HG02571 (cell line): ENCODE measurements at regions not wholly inside any gene's neighbourhood (a gene's known extent, or its start where the extent isn't known, plus 50 kb on each side); places are given as distances from the start of the nearest gene placed in this dataset.

Experiments
- ATAC-seq: cut with Tn5 transposase; IDR thresholded peaks from one replicate; pipeline ENCODE4 v1.9.1; 2021; ENCODE audit warnings: mild to moderate bottlenecking, moderate library complexity; ENCODE audit not compliant: unreplicated experiment

- ATAC-seq = no peak
Measured at GRCh38 chr18:44467718-44468117, 213.0 kb upstream of the SETBP1 start.

- ATAC-seq = no peak
Measured at GRCh38 chr18:44473394-44474066, 207.2 kb upstream of the SETBP1 start.

- ATAC-seq = no peak
Measured at GRCh38 chr18:44474067-44474411, 206.6 kb upstream of the SETBP1 start.

GRCh38 chr18:44474591-44474990 is 206.1 kb upstream of the SETBP1 start:
- ATAC-seq = no peak

- ATAC-seq = no peak
Measured at GRCh38 chr18:44482761-44483160, 197.9 kb upstream of the SETBP1 start.

- ATAC-seq = no peak
Measured at GRCh38 chr18:44495151-44495550, 185.5 kb upstream of the SETBP1 start.

- ATAC-seq = no peak
Measured at GRCh38 chr18:44497311-44497710, 183.4 kb upstream of the SETBP1 start.

GRCh38 chr18:44497757-44498490 is 182.8 kb upstream of the SETBP1 start:
- ATAC-seq = no peak

- no peak for ATAC-seq
Measured at GRCh38 chr18:44500808-44501610, 179.7 kb upstream of the SETBP1 start.

- no peak for ATAC-seq
Measured at GRCh38 chr18:44502221-44502620, 178.5 kb upstream of the SETBP1 start.

- no peak for ATAC-seq
Measured at GRCh38 chr18:44502790-44503189, 177.9 kb upstream of the SETBP1 start.

- no peak for ATAC-seq
Measured at GRCh38 chr18:44503854-44504253, 176.8 kb upstream of the SETBP1 start.

GRCh38 chr18:44507729-44508325 is 172.9 kb upstream of the SETBP1 start:
- ATAC-seq = no peak

GRCh38 chr18:44508474-44508873 is 172.2 kb upstream of the SETBP1 start:
- ATAC-seq = no peak

GRCh38 chr18:44509048-44509447 is 171.6 kb upstream of the SETBP1 start:
- ATAC-seq = no peak

GRCh38 chr18:44510390-44510789 is 170.3 kb upstream of the SETBP1 start:
- no peak for ATAC-seq

GRCh38 chr18:44513233-44513632 is 167.5 kb upstream of the SETBP1 start:
- no peak for ATAC-seq

GRCh38 chr18:44514106-44514505 is 166.6 kb upstream of the SETBP1 start:
- no peak for ATAC-seq

- no peak for ATAC-seq
Measured at GRCh38 chr18:44514766-44515165, 165.9 kb upstream of the SETBP1 start.

- no peak for ATAC-seq
Measured at GRCh38 chr18:44516450-44516849, 164.2 kb upstream of the SETBP1 start.

GRCh38 chr18:44517136-44517535 is 163.6 kb upstream of the SETBP1 start:
- ATAC-seq = no peak
